ENCODE measurements at regions not wholly inside any gene's neighbourhood (a gene's known extent, or its start where the extent isn't known, plus 50 kb on each side); places are given as distances from the start of the nearest gene placed in this dataset.

DNA sequence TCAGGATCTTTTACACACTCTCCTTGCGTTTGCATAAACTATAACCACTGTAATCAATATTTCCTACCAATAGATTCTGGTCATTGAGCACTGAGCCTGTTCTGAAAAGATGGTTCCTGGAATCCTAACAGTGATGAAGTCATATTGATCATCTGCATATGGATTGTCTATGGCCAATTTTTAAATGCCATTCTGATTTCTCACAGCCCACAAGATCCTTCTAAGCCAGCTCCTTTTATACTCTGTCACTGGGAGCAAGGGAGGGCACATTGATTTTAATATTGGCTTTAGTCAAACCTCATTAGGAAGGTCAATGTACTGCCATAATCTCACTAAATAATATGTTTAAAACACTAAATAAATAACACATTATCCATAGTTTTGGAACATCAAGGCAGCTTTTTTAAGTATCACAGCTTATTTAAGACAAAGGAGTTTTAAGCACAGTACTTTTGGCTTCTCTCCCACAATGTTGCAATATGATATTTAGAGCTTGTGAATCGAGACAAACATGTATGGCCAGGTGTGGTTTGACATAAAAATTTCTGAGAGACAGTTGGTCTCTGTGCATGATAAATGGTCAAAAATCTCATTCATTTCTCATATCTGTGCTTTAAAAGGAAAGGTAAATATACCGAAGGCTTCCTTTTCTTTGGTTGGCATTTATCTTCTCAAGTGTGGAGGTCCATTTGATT lies 267.3 kb downstream of the MTX2 start:
- DNase-seq: no peak

DNA sequence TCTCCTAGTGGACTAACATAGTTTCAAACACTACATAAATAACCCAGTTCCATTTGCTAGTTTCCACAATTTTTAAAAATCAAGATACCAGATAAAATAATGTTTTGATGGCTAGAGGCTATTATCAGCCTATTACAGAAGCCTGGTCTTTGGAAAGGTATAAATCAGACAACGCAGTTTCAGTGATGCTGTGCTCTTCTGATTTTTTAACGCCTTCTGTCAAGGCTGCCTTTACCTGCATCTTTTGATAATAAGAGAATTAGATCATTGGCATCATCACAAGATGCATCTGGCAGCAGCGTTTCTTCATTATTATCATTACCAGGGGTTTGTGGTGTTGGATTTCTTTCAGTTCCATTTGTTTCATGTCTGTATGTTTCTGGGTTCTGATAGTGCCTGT lies 268.7 kb downstream of the MTX2 start:
- DNase-seq: no peak

DNA sequence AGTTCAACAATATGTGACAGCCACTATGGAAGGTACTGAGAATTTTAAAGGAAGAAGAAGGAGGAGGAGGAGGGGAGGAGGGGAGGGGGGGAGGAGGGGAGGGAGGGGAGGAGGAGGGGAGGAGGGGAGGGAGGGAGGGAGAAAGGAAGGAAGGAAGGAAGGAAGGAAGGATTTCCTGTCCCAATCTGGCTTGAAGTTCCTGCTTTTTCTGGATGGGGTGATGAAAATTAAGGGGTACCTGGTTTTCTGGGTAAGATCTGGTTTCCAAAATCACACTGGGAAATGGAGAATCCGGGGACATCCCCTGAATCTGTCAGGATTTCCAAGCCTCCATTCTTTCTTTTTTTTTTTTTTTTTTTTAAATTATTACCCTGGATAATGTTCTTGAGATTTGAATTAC lies 271.8 kb downstream of the MTX2 start:
- DNase-seq: no peak

DNA sequence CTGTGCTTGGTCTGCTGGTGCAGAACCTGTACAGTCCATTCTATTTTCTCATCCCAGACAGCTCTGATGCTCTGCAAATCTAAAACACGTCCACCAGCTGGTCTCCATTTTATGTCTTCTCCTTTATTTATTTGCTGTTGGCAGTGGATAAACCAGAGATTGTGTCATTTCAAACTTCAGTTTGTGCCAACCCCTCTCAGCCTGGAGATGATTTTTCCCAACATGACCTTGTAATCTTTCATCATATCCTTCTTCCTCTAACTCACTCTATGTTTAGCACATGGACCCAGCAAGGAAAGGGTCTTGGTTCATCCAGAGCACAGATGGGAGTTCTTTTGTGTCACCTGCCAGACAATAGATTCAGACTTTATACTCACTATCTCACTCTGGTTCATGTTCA lies 273.2 kb downstream of the MTX2 start:
- no peak for DNase-seq

DNA sequence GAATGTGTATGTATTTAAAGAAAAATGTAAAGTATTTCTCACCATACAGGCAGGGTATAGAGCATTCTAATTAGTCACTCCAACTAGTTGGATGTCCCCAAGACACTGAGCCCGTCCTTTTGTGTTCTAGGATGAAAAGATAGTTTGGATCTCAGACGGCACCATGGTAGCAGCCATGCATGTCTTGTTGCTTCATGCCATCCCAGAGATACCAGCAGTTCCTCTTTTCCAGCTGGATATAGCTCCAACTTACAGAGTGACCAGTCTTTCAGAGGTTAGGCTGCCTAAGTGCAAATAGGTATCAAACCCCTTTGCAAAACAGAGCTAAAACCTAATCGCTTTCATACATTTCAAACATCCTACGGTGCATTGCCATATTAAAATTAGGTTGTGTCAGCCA lies 275.3 kb downstream of the MTX2 start:
- DNase-seq: no peak

DNA sequence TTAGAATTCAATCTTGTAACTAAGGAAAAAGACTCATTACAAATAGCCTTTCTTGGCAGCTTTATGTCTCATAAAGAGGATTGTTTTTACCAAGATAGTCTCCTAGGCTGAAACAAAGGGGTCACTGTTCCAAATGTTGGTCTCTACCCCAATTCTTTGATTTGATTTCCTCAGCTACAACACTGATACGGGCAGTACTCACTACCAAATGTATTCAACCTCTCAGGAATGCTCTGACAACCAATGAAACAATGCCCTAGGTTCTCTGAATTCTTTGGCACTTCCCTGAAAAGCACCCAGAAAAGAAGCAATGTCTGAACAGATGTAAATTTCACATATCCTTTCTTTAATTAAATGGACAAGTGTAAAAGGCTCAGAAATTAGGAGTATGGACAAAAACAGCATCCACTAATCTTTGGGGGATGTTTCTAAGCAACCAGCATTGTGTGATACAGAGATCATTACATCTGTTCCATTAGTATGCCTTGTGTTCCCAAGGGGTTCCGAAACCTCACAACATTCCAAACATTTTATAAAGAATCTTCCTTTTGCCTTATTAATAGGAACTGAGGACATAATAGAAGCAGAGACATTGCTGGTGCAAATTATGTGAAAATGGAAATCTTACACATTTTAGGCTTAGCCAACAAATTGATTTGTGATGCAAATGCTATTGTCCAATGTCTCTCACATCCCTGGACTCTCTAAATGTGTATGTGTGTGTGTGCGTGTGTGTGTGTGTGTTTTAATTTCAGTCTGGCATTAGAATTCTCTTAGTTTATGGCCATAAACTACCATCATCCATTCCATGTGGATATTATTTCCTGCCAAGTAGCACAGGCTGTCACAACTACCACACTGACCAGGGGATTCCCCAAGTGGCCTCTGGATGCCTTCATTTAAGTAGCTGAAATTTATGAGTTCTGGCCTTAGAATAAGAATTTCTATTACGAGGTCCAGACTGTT lies 276.0 kb downstream of the MTX2 start:
- no peak for DNase-seq

DNA sequence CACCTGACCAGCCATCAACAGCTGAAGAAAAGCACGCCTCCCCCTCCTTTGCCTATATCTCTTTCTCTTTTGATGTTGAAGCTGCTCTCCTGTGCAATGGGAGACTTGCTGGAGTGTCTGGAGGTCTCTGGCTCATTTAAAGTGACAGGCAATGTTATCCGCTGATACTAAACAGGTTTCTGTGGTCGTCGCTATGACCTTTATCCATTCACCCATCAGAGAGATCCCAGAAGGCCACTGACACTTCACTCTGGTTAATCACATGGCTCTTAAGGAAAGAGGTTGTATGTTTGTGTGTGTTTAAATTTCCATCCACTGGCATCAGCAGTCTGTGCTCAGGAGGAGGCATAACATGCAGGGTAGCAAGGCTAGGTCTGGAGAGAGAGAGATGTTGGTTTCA lies 277.3 kb downstream of the MTX2 start:
- no peak for DNase-seq

DNA sequence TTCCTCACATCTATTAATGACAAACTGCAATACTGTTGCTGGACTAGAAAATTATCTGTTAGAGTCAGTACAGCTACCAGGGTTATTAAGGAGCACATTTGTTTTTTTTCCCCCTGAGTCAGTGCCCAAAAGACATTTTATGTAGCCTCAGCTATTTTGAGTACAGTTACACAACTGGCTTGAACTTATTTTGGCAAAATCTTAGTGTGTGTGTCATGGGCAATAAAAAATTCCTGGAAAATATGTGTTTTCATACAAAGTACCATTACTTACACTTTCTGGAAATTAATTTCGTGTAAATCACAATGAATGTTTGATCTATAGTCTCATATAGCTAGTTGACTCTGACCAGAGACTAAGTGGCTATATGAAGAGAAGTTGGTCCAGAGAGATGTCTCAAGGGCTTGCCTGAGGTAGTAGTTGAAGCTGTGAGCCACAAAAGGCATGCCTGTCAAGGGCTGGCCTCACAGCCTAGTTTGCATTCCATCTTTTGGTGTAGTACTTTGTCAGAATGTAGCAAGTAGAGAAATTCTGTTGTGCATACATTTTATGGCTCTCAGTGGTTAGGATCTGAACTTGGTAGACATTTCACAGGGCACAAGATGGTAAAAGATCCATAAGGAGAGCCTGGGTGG lies 283.4 kb downstream of the MTX2 start:
- no peak for DNase-seq

DNA sequence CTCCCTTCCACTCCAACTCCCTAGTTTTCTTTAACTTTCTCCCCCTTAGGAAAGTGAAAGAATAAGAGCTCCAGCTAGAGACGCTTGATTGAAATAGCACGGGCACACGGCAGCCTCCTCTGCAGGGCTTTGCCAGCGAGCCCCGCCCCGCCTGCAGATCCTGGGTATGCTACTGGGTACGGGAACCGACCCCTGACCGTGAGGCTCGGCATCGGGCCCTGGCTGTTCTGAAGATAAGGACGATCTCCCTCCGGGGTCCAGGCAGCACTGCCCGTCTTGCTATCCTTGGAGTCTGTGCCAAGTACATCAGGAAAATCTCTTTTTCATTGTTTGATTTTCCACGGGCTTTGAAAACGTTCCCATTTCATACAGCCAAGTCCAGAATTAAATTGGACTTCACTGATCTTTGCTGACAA lies 284.5 kb downstream of the MTX2 start:
- peak in 45 of 56 donors; percentile 2 to 59 (median 22) for DNase-seq

DNA sequence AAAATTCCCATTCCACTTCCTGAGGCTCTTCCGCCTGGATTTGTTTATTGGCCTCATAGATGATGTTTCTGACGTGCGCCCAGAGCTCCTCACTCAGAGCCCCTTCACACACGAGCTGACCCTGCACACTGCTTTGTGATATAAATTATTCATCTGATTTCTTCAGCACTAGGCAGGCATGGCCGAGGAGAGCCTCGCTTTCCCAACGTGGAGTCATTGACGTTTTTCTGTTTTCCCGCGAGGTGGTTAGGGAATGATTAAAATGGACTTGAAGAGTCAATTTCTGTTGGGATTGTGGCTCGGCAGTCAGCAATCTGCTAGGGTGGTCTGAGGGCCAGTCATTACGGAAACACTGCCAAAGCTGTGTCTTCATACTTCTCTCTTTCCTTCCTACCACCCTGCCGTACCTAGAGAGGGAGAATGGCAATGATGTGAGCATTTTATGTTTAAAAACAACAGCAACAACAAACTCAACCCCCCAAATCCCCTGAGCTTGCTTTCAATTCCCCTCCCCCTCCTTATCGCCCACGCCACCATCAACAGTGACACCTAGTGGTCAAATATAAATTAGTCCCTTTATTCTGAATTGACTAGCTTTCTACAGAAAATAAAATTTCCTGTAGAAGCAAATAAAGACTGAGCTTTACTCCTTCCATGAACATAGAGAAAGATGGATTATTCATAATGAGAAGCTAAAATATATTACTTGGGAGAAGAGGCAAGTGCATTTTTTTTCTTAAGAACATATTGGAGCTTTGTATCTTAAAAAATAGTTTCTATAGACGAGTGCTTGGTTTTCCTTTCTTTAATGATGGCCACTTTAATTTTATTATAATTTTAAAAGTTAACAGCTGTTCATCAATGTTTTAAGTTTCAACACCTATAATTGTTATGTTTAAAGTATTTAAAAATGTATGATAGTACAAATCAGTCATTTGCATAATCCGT lies 285.1 kb downstream of the MTX2 start:
- DNase-seq: peak in 25 of 56 donors; percentile 2 to 59 (median 22)

DNA sequence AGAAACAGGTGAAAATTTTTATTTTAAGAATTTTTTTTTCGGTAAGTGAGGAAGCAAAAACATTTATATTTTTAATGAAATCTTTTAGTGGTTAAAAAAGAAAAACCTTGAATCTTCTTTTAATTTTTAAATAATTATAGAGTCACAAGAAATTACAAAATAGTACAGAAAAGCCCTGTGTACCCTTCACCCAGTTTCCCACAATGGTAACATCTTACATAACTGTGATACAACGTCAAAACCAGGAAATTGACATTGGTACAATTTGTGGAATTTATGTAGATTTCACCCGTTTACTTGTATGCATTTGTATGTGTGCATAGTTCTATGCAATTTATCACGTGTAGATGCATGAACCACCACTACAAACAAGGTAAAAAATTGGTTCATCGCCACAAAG lies 285.9 kb downstream of the MTX2 start:
- DNase-seq: no peak

DNA sequence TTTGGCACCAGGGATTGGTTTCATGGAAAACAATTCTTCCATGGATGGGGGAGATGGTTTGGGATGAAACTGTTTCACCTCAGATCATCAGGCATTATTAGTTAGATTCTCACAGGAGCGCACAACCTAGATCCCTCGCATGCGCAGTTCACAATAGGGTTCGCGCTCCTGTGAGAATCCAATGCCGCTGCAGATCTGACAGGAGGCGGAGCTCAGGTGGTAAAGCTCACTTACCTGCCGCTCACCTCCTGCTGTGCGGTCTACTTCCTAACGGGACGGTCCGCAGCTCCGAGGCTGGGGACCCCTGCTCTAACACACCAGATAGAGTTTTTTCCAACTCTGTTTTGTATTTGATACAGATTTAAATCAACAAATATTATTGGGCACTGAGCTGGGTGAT lies 286.5 kb downstream of the MTX2 start:
- DNase-seq: no peak

DNA sequence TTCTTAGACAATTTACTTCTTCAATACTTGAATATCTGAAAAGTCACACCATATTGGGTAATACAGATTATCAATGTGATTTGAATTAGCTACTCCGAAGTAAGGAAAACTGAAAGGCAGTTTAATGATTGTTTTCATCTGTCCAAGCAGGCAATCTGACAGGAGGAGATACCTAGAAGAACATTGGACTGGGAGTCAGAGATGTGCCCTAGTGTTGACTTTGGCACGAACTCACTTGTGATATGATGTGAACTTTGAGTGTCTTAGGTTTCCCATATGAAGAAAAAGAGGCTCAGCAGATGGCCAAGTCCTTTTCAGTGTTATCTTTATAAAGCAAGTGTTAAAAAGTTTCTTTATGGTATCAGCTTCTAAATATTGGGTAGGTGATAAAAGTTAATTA lies 287.1 kb downstream of the MTX2 start:
- no peak for DNase-seq

DNA sequence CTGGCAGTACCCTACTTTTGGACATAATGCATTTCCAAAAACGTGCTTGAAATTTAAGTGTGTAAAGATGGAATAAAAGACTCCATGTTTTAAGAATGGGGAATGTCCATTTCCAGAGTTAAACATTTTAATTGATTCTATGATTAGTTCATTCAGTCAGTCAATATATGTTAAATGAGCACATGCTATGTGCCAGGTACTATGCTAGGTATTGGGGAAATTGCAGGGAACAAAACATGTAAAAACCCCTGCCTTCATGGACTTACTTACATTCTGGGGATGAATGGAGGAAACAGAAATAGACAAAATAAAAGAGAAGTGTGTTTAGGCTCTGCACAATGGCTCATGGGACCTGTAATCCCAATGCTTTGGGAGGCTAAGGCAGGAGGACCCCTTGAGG lies 288.6 kb downstream of the MTX2 start:
- DNase-seq: no peak

DNA sequence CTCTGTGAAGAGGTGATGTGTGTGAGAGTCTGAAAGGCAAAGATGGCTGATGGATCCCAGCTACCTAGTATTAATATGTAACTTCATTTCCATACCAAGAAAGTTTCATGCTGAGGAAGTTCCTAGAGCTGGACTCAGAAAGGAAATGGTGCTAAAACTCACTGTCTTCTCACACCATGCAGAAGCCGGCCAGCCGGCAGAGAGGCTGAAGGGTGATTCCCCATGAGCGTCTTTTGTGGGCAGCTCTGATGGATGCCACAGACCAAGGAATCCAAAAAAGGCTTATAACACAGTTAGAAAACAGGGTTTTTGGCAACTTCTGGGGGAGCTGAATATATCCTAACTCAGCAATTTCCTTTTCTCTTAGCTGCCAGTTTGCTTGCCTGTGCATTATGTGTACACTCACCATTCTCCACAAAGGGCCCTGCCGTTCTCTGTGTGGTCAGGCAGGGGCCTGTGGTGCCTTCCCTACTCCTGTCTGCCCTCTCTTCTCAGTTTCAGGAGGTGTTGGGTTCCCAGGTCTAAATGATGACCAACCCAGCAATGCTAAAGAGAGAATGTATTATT lies 289.4 kb downstream of the MTX2 start:
- no peak for DNase-seq

DNA sequence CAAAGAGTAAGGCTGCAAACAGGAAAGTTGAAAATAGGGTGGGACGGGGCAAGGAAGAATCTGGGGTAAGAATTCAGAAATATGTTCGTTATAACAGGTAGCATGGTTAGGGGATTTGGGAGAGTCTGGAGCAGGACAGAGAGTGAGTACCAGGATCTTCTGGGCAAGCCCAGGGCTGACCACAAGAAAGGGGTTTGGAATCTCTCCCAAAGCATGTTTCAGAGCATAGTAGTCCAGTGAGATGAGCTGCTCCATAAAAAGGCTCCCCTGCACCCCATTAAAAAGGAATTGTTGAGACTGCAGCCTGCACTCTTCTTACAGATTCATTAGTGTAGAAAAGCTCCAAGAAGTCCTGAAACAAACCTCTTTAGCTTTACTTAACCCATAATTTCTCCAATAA lies 291.1 kb downstream of the MTX2 start:
- no peak for DNase-seq

DNA sequence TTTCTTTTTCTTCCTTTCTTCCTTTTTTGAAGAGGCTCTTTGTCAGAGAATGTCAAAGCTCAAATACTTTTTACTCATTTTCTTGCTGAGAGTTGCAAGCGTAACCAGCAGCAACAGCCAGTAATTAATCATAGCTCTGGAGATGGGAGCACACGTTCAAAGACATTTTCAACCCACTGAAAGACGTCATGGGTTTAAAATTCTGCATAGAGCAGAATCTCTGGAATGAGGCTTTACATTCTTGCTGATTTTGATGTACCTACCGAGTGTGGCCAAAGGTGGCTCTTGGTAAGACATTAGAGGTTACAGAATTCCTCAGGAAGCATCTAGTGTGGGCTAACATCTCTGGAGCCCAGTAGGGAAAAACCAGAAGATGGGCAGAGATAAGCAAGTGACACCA lies 292.5 kb downstream of the MTX2 start:
- no peak for DNase-seq

DNA sequence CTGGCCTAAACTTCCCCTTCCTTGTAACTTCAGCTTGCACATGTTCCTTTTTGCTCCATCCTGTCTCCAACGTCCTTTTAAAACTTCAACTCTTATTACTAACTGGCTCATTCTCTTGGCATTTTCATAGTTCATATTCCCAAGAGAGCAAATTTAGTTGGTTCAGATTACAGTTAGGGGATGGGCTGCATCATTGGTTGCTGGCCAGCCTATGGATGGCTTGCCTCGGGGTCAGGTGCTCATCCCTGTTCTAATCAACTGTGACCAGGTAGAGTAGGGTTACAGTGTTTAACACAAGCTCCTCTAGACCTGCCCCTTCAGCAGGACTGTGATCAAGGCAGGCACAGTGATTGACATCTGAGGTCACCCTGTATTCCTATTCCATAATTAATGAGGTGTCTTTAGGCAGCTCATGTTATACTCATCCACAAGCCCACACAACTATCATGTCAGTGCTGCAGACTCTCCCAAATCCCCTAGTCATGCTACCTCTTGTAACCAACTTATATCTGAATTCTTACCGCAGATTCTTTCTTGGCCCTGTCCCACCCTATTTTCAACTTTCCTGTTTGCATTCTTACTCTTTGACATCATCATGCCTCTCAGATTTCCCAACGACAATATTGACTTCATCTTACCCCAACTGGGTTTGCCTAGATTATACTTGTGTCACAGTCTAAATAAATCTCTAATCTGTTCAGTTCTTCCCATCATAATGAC lies 293.3 kb downstream of the MTX2 start:
- no peak for DNase-seq

DNA sequence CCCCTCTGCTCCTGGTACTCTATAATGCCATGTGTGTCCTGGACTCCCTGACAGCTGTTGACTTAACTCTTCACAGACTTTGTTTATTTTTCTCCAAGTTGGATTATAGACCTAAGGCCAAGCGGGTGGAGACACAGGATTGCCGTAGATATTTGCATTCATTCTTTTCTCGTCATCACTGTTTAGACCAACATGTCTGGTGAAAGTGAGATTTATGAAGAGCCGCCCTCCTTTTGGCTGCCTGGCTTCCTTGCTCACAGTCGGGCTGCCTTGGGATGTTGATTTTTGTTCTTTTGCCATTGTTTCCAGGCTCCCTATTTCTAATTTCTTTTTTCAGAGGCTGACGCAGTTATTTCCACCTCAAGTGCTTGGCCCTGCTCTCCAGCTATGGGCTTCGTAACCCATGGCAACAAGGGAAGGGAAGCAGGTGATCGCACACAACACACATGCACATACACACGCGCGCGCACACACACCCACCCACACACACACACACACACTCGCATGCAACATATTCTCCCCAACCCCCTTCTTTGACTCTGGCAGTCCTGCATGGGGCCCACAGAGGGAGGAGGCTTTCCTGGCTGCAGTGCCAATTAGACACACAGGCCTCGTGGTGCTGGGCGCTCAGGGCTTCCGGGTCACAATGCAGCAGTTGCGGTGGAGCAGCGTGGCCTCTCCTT lies 296.5 kb downstream of the MTX2 start:
- peak in 2 of 56 donors; percentile 2 for DNase-seq
